Activated naive CD8-positive, alpha-beta T cell treated with anti-CD3 and anti-CD28 coated beads, Interleukin-2, amount 50 U/mL, for 24 hours (primary cell): ENCODE measurements at regions not wholly inside any gene's neighbourhood (a gene's known extent, or its start where the extent isn't known, plus 50 kb on each side); places are given as distances from the start of the nearest gene placed in this dataset.
A peak's percentile ranks its signal among the peaks of the same experiment; 100 is the strongest.

ENCODE experiments used
- ATAC-seq: fragments of 150-1000 bp; cut with Tn5 transposase; one replicate; pipeline ENCODE4 v1.10.0; 2021
- DNase-seq: peaks from one replicate; pipeline ENCODE4 v3.0.0; 2021
- H3K27ac Mint-ChIP-seq: one replicate; pipeline ENCODE4 v1.8.0; 2021; ENCODE audit warnings: mild to moderate bottlenecking, mixed read lengths
- H3K27me3 Mint-ChIP-seq: one replicate; pipeline ENCODE4 v1.8.0; 2021; ENCODE audit warnings: mixed read lengths
- H3K36me3 Mint-ChIP-seq: one replicate; pipeline ENCODE4 v1.8.0; 2021; ENCODE audit warnings: low read depth, mixed read lengths
- H3K4me1 Mint-ChIP-seq: one replicate; pipeline ENCODE4 v1.8.0; 2021; ENCODE audit warnings: mixed read lengths
- H3K4me3 Mint-ChIP-seq: one replicate; pipeline ENCODE4 v1.8.0; 2021; ENCODE audit warnings: mild to moderate bottlenecking, moderate library complexity, mixed read lengths
- H3K9me3 Mint-ChIP-seq: one replicate; pipeline ENCODE4 v1.8.0; 2021; ENCODE audit warnings: mixed read lengths

DNA sequence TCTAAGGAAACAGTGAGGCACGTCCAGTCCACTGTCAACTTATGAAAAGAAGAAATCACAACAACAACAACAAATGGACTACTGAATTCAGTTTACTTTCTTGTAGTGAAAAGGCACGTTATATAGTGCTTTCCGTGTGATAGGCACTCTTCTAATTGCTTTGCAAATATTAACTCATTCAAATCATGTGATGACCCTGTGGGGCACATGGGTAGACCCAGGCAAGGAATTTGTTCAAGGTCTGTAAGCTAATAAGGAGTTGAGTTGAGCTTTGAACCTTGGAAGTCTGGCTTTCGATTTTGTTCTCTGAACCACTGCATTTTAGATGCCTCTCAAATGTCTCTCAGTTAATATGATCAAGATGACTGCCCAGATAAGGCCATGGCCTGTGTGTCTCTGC lies 295.1 kb upstream of the RBFOX1 start:
- Mint-ChIP-seq H3K4me3 (no peak overlapping the region), H3K4me1 (no peaks in the 10 kb centered on the region), H3K9me3 (peaks cover 4% of the 10 kb centered on the region), H3K27ac (no peak overlapping the region), H3K36me3 (no peaks in the 10 kb centered on the region), H3K27me3 (no peaks in the 10 kb centered on the region)
- ATAC-seq (no peak), DNase-seq (no peak)

DNA sequence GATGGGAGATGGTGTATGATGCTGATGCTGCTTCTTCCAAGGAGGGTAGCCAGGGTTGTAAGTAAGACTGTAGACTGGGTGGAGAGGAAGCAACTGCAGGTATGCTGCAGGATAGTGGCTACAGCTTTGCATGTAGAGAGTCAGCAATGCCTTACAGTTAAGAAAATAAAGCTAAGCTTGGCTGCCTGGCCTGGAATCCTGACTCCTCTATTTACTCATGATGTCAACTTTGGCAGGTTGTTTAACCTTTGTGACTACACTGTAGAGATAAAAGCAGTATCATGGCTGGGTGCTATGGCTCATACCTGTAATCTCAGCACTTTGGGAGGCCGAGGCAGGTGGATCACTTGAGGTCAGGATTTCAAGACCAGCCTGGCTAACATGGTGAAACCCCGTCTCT lies 301.6 kb upstream of the RBFOX1 start:
- Mint-ChIP-seq H3K4me1 (no peaks in the 10 kb centered on the region), H3K4me3 (no peak overlapping the region)

DNA sequence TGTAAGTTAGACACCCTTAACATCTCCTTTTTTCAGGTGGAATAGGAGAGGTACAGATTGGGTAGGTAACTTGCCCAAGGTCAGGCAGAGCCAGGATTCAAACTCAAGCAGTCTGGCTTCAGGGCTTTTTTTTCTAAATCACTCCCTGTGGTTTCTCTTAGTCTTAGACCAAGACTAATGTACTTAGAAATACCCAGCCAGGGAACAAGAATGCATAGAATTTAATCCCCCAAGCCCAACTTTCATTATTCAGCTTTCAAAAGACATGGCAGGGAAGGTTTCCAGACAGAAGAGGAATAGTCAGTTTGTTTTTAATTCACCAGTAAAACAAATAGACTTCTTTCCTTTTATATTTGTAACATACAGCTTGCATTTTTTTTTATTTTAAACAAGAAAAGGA lies 305.2 kb upstream of the RBFOX1 start:
- Mint-ChIP-seq H3K36me3 (no peaks in the 10 kb centered on the region), H3K4me1 (no peaks in the 10 kb centered on the region), H3K27ac (no peak overlapping the region), H3K27me3 (no peaks in the 10 kb centered on the region), H3K4me3 (no peak overlapping the region), H3K9me3 (peaks cover 14% of the 10 kb centered on the region)
- no peak for ATAC-seq
- no peak for DNase-seq

More for the DNA sequence above, 301.6 kb upstream of the RBFOX1 start:
- ATAC-seq = no peak
- Mint-ChIP-seq H3K9me3 (peaks cover 15% of the 10 kb centered on the region), H3K36me3 (no peaks in the 10 kb centered on the region), H3K27me3 (no peaks in the 10 kb centered on the region), H3K27ac (no peak overlapping the region)
- no peak for DNase-seq

DNA sequence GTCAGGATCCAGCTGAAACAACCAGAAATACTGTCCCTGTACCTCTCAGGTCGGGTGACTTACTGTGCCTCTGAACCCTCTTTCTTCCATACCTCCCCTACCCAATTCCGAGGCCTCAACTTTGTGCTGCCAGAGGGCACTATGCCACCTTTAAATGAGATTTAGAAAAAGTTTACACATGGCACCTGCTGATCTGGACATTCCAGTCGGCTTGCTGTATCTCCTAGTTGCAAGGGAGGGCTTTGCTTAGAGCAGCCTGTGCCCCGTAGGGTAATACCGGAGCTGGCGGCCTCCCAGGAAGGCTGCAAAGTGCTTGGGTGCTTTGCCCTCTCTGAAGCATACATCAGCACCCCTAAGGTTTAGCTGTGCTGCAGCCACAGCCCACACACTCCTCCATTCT lies 306.0 kb upstream of the RBFOX1 start:
- H3K27me3 Mint-ChIP-seq = no peaks in the 10 kb centered on the region
- DNase-seq (no peak), ATAC-seq (no peak)
- H3K4me3 Mint-ChIP-seq = no peak overlapping the region
- no peak overlapping the region for H3K27ac Mint-ChIP-seq
- no peaks in the 10 kb centered on the region for H3K36me3 Mint-ChIP-seq
- H3K9me3 Mint-ChIP-seq = peaks cover 14% of the 10 kb centered on the region
- H3K4me1 Mint-ChIP-seq = no peaks in the 10 kb centered on the region

DNA sequence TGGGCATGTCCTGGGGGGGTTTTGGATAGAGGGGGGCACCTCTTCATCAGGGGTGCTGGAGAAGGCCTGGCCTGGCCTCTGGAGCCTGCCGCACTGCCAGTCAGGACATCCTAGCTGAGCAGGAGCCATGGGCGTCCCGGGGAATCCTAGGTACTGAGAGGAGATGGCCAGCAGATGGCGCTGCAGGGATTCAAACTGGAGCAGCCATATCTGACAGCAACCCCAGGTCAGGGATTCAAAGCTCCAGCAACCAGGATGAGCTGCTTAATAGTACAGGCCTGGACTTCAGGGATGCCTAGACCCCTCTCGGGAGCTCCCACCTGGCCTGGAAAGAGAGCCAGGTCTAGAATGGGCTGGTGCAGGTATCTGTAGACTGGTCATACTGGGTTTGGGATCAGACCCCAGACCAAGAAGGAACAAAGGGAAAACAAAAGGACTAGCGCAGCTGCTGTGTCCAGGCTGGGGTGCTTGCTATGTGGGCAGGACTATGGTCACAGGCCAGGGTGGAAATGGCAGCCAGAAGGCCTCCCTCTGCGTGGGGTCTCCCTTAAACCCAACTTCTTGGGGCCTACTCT lies 306.9 kb upstream of the RBFOX1 start:
- ATAC-seq (no peak), DNase-seq (peak; percentile 51)
- Mint-ChIP-seq H3K27ac (no peak overlapping the region), H3K9me3 (peaks cover 11% of the 10 kb centered on the region), H3K36me3 (no peaks in the 10 kb centered on the region), H3K27me3 (no peaks in the 10 kb centered on the region), H3K4me1 (no peaks in the 10 kb centered on the region), H3K4me3 (no peak overlapping the region)

DNA sequence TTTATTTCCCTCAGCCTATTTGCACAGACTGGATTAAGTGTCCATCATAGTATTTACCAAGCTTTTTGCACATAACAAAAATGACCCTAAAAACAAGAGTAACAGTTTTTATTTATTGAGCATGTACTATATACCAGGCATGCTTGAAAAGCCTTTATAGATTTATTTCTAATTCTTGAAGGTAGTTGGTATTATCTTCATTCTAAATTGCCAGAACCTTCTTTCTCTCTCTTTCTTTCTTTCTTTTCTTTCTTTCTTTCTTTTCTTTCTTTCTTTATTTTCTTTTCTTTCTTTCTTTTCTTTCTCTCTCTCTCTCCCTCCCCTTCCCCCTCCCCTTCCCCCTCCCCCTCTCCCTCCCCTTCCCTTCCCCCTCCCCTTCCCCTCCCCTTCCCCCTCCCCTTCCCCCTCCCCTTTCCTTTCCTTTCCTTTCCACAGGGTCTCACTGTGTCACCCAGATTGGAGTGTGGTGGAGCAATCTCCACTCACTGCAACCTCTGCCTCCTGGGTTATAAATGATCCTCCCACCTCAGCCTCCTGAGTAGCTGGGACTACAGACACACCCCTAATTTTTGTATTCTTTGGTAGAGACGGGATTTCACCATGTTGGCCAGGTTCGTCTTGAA lies 310.9 kb upstream of the RBFOX1 start:
- H3K27me3 Mint-ChIP-seq = no peaks in the 10 kb centered on the region
- peaks cover 4% of the 10 kb centered on the region for H3K9me3 Mint-ChIP-seq
- H3K27ac Mint-ChIP-seq = no peak overlapping the region
- H3K36me3 Mint-ChIP-seq = no peaks in the 10 kb centered on the region
- H3K4me1 Mint-ChIP-seq = no peaks in the 10 kb centered on the region
- no peak for DNase-seq
- H3K4me3 Mint-ChIP-seq = no peak overlapping the region
- ATAC-seq = no peak

DNA sequence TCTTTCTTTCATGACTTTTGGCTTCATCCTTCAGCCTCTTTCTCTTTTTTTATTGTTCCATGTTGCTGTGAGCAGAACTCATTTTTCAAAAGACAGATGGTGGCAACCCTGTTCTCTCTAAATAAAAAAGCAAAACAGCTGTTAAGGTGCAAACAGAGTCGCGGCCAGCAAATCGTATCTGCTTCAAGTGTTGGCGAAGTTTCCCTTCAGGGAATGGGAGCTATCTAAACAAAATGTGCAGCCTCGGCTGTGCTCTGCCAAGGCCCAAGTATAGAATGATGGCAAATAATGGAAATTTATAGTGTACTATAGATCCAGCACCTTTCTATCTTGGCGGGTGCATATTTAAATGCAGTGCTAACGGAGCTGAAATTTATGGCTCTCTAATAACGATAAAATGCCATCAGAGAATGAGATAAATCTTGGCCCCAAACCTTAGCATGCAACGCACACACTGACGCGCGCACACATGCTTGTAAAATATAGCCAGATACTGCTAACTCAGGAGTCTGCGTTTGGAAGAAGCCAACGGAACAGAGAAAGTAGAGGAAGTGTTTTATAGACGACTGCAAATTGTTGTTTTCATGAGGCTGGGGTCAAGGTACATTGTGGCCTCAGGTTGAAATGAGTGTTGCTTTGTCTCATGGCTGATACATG lies 315.5 kb upstream of the RBFOX1 start:
- Mint-ChIP-seq H3K27me3 (no peaks in the 10 kb centered on the region), H3K27ac (no peak overlapping the region), H3K4me1 (no peaks in the 10 kb centered on the region), H3K36me3 (no peaks in the 10 kb centered on the region), H3K9me3 (peaks cover 4% of the 10 kb centered on the region), H3K4me3 (no peak overlapping the region)
- ATAC-seq (no peak), DNase-seq (no peak)

DNA sequence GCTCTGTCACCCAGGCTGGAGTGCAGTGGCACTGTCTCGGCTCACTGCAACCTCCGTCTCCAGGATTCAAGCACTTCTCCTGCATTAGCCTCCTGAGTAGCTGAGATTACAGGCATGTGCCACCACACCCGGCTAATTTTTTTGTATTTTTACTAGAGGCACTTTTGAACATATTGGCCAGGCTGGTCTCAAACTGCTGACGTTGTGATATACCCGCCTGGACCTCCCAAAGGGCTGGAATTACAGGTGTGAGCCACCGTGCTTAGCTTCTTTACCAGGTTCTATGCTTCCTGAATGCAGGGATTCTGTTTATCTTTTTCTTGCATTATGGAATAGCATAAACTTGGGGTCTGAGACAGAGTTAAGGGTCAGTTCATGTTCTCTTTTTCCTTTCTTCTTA lies 317.9 kb upstream of the RBFOX1 start:
- Mint-ChIP-seq H3K4me3 (no peak overlapping the region), H3K36me3 (no peaks in the 10 kb centered on the region), H3K27me3 (no peaks in the 10 kb centered on the region), H3K27ac (no peak overlapping the region), H3K9me3 (peaks cover 12% of the 10 kb centered on the region), H3K4me1 (no peaks in the 10 kb centered on the region)
- DNase-seq (no peak), ATAC-seq (no peak)

DNA sequence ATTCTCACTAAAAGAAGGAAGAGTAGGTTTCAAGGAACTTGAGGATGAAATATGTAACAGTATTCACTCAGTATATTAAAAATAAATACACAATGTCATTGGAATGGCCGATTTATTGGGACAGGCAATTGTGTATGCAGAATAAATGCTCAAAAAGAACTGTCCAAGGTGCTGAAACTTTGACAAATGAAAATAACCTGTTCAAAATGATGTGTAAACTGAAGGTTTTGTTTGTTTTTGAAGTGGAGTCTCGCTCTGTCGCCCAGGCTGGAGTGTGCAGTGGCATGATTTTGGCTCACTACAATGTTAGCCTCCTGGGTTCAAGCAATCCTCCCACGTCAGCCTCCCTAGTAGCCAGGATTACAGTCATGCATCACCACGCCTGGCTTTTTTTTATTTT lies 318.7 kb upstream of the RBFOX1 start:
- DNase-seq = no peak
- H3K27ac Mint-ChIP-seq = no peak overlapping the region
- H3K9me3 Mint-ChIP-seq = peaks cover 16% of the 10 kb centered on the region
- ATAC-seq = no peak
- no peaks in the 10 kb centered on the region for H3K4me1 Mint-ChIP-seq
- H3K36me3 Mint-ChIP-seq = no peaks in the 10 kb centered on the region
- no peak overlapping the region for H3K4me3 Mint-ChIP-seq
- H3K27me3 Mint-ChIP-seq = no peaks in the 10 kb centered on the region

DNA sequence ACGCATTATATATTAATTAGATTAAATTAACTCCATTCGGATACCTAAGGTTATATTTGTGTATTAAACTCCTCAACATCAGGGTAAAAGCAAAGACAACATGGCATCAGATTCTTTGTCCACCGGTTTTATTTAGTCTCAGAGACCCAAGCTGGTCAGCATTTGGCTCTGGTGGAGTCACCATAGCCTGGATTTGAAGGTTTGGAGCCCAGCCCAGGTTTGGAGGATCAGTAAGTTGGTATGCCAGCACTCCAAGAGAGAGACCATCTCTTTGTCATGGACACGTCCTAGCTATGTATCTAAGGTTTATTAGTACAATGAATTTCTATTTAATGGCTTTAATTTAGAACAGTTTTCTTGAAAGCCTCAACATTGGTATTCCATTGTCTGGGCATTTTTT lies 328.4 kb upstream of the RBFOX1 start:
- Mint-ChIP-seq H3K4me1 (no peaks in the 10 kb centered on the region), H3K27me3 (no peaks in the 10 kb centered on the region), H3K27ac (no peak overlapping the region), H3K4me3 (no peak overlapping the region), H3K9me3 (peaks cover 18% of the 10 kb centered on the region), H3K36me3 (no peaks in the 10 kb centered on the region)
- no peak for ATAC-seq
- no peak for DNase-seq

DNA sequence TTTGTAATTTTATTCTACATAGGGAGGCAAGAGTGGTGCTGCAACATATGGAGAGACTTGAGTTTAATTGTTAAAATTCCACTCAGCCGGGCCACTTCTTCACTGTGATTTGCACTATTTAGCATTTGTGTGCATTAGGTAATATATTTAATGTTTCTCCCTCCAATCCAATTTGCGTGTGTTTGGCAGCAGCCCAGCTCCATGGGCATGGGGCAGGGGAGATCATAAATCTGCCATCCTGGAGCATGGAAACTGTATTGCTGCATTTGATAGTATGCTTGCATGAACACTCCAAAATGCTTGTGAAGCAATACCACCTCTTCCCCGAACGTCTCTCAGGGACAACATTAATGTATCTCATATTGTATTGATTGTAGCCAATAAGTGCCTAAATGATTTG lies 339.1 kb upstream of the RBFOX1 start:
- ATAC-seq (no peak), DNase-seq (no peak)
- H3K27ac Mint-ChIP-seq = no peak overlapping the region
- H3K27me3 Mint-ChIP-seq = no peaks in the 10 kb centered on the region
- no peak overlapping the region for H3K4me3 Mint-ChIP-seq
- H3K36me3 Mint-ChIP-seq = no peaks in the 10 kb centered on the region
- peaks cover 14% of the 10 kb centered on the region for H3K9me3 Mint-ChIP-seq
- no peaks in the 10 kb centered on the region for H3K4me1 Mint-ChIP-seq

DNA sequence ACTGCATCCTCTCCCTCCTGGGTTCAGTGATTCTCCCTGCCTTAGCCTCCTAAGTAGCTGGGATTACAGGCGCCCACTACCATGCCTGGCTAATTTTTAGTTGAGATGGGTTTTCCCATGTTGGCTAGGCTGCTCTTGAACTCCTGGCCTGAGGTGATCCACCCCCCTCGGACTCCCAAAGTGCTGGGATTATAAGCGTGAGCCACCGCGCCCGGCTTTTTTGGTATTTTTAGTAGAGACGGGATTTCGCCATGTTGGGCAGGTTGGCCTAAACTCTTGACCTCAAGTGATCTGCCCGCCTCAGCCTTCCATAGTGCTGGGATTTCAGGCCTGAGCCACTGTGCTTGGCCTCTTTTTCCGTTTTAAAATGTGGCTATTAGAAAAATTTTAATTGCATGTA lies 343.8 kb upstream of the RBFOX1 start:
- DNase-seq = no peak
- no peak for ATAC-seq
- H3K9me3 Mint-ChIP-seq = peaks cover 8% of the 10 kb centered on the region
- H3K4me1 Mint-ChIP-seq = no peaks in the 10 kb centered on the region
- H3K27ac Mint-ChIP-seq = no peak overlapping the region
- H3K4me3 Mint-ChIP-seq = no peak overlapping the region
- H3K36me3 Mint-ChIP-seq = no peaks in the 10 kb centered on the region
- H3K27me3 Mint-ChIP-seq = no peaks in the 10 kb centered on the region

DNA sequence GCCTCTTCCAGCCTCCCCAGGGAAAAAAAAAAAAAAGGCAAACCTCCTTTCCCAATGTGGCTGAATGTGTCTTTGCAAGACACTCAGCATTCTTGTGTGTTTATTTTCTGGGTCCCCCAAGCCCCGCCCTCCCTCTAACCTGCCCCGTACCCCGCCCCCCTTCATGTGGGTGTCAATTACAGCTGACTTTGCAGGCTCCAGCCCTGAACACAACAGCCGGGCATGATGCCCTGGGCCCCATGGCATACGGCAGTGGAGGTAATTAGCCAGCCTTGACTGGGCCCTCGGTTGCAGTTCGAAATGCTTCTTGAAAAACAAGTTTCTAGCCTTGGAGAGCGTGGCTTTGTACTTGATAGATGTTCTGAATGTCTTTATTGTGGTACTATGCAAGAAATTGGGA lies 354.7 kb upstream of the RBFOX1 start:
- Mint-ChIP-seq H3K4me3 (no peak overlapping the region), H3K4me1 (no peaks in the 10 kb centered on the region), H3K27me3 (no peaks in the 10 kb centered on the region), H3K9me3 (peaks cover 4% of the 10 kb centered on the region), H3K27ac (no peak overlapping the region), H3K36me3 (no peaks in the 10 kb centered on the region)
- DNase-seq (no peak), ATAC-seq (no peak)

DNA sequence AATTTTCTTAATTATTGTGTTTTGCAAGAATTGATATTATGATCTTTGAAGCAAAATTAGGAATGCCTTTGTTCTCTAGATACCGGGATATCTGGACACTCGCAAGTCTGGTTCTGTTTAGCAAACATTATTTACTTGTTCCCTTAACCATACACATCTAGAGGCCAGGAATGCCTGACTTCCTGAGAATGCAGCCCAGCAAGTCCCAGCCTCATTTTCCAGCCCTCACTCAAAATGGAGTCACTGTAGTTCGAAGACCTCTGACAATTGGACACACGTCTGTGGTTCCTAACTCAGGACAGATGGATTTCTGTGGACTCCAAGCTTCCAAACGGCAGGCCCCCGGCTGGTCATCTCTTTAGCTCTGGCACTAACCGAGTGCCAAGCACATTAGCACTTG lies 355.4 kb upstream of the RBFOX1 start:
- Mint-ChIP-seq H3K36me3 (no peaks in the 10 kb centered on the region), H3K27ac (no peak overlapping the region), H3K27me3 (no peaks in the 10 kb centered on the region), H3K9me3 (peaks cover 7% of the 10 kb centered on the region), H3K4me3 (no peak overlapping the region), H3K4me1 (no peaks in the 10 kb centered on the region)
- DNase-seq = no peak
- ATAC-seq = no peak

DNA sequence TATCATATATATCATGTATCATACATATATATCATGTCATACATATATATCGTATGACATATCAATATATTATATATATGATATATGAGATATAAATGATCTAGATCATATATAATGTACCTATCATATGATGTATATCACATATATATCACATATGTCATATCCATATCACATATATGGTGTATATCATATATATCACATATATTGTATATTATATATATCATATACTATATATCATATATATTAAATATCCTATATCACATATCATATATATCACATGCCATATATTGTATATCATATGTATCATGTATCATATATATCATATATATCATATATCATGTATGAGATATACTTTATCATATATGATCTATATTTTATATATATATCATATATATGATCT lies 355.9 kb upstream of the RBFOX1 start:
- no peak overlapping the region for H3K4me3 Mint-ChIP-seq
- ATAC-seq = no peak

More for the DNA sequence above, 355.9 kb upstream of the RBFOX1 start:
- Mint-ChIP-seq H3K4me1 (no peaks in the 10 kb centered on the region), H3K9me3 (peaks cover 10% of the 10 kb centered on the region), H3K27me3 (no peaks in the 10 kb centered on the region), H3K27ac (no peak overlapping the region), H3K36me3 (no peaks in the 10 kb centered on the region)
- DNase-seq = no peak
